ENCODE measurements at regions not wholly inside any gene's neighbourhood (a gene's known extent, or its start where the extent isn't known, plus 50 kb on each side); places are given as distances from the start of the nearest gene placed in this dataset.

DNA sequence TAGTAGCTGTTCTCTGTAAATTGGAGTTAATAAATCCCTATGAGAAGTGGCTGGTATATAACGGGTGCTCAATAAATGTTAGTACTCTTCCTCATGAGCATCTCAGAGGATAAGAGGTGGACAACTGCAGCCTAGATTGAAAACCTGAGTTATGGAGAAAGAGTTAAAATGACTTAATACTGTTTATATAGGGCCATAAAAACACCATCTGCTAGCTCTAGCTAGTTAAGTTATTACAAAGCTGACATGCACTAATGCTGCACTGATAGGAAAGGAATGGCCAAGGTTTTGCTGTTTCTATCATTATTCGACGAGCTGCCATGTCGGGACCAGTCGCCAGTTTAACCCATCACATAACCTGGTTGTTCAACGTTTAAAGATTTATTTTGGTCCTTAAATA is 72.0 kb upstream of the SEL1L start:
- dilution Hi-C loops (cut with MboI; ENCODE audit: extremely low pct_ligation_motif_present, low sequenced_read_pairs), result no loop called here
- no peaks in the 10 kb centered on the region for H3K4me1 ChIP-seq (ENCODE audit: control insufficient read depth, extremely low read depth, insufficient read depth, low read length)
- no peaks in the 10 kb centered on the region for H3K79me2 ChIP-seq (ENCODE audit: control insufficient read depth, insufficient read depth, low read length)
- no peak overlapping the region for H3K27ac ChIP-seq (ENCODE audit: insufficient read depth, low read depth, low read length)
- TF ChIP-seq, protein P1, sequence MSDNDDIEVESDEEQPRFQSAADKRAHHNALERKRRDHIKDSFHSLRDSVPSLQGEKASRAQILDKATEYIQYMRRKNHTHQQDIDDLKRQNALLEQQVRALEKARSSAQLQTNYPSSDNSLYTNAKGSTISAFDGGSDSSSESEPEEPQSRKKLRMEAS (IDR thresholded peaks at IDR 0.05; ENCODE audit: insufficient read depth, insufficient read length), result no peak
- TF ChIP-seq POLR2AphosphoS5 (IDR thresholded peaks at IDR 0.05; ENCODE audit: insufficient read depth, low read depth, low read length) (no peak), JUN (IDR thresholded peaks at IDR 0.05; ENCODE audit: borderline replicate concordance, insufficient read depth, insufficient read length, low read depth) (no peak), MYC (IDR thresholded peaks at IDR 0.05; ENCODE audit: low read depth, low read length) (no peak), GATA2 (IDR thresholded peaks at IDR 0.05; ENCODE audit: insufficient read depth, insufficient read length, low read depth, low read length) (no peak), FOS (IDR thresholded peaks at IDR 0.05; ENCODE audit: borderline replicate concordance, insufficient read depth, low read length) (no peak), EZH2 (IDR thresholded peaks at IDR 0.05; ENCODE audit: borderline replicate concordance, low read depth, low read length, severe bottlenecking) (no peak), POLR2A (IDR thresholded peaks at IDR 0.05; ENCODE audit: low read depth, low read length) (no peak)
- TF ChIP-seq, protein P2, sequence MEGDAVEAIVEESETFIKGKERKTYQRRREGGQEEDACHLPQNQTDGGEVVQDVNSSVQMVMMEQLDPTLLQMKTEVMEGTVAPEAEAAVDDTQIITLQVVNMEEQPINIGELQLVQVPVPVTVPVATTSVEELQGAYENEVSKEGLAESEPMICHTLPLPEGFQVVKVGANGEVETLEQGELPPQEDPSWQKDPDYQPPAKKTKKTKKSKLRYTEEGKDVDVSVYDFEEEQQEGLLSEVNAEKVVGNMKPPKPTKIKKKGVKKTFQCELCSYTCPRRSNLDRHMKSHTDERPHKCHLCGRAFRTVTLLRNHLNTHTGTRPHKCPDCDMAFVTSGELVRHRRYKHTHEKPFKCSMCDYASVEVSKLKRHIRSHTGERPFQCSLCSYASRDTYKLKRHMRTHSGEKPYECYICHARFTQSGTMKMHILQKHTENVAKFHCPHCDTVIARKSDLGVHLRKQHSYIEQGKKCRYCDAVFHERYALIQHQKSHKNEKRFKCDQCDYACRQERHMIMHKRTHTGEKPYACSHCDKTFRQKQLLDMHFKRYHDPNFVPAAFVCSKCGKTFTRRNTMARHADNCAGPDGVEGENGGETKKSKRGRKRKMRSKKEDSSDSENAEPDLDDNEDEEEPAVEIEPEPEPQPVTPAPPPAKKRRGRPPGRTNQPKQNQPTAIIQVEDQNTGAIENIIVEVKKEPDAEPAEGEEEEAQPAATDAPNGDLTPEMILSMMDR (IDR thresholded peaks at IDR 0.05; ENCODE audit: extremely low read depth in 1 of 2, insufficient read depth in 1 of 2, low read depth in 1 of 2, low read length in 2 of 2), result no peak
- H3K9me1 ChIP-seq (replicated peaks; ENCODE audit: control insufficient read depth, extremely low read depth, insufficient read depth, low read length), result no peaks in the 10 kb centered on the region
- no TSS peak for BruUV-seq (replicated peaks)
- no peak overlapping the region for H3K4me3 ChIP-seq (replicated peaks in 1 of 3; ENCODE audit: insufficient read depth in 1 of 3, low read depth in 1 of 3, low read length in 3 of 3)
- ChIA-PET CTCF (no interaction called here), POLR2A (no interaction called here)
- H2AFZ ChIP-seq (ENCODE audit: low read depth, low read length), result no peak overlapping the region
- no peaks in the 10 kb centered on the region for H3K27me3 ChIP-seq (ENCODE audit: control insufficient read depth in 2 of 2, insufficient read depth in 2 of 2, low read length in 2 of 2)
- no peaks in the 10 kb centered on the region for H3K36me3 ChIP-seq (ENCODE audit: control insufficient read depth in 2 of 2, extremely low read depth in 1 of 2, insufficient read depth in 2 of 2, low read length in 2 of 2)
- H4K20me1 ChIP-seq (replicated peaks; ENCODE audit: control insufficient read depth, extremely low read depth, insufficient read depth, low read length), result no peaks in the 10 kb centered on the region
- intact Hi-C loops (cut with micrococcal nuclease), result no loop called here
- FAIRE-seq, result no peak
- no peak overlapping the region for H3K4me2 ChIP-seq (ENCODE audit: insufficient read depth, low read length)
- H3K9me3 ChIP-seq (replicated peaks; ENCODE audit: control insufficient read depth, insufficient read depth, low read length), result no peaks in the 10 kb centered on the region
- no peak overlapping the region for H3K9ac ChIP-seq (replicated peaks; ENCODE audit: extremely low read depth, insufficient read depth, low read length)
- no peak for DNase-seq (ENCODE audit: low read depth, low spot score)
